WERI-Rb-1 (cell line): ENCODE measurements at regions not wholly inside any gene's neighbourhood (a gene's known extent, or its start where the extent isn't known, plus 50 kb on each side); places are given as distances from the start of the nearest gene placed in this dataset.

Experiments used
- DNase-seq: peaks from one replicate; pipeline ENCODE4 v3.0.0-alpha.2; 2020
- H3K27ac ChIP-seq: fragments of 250-450 bp; sonication (Bioruptor Pico); 2 replicates; pipeline ENCODE4 v1.5.1; 2020; ENCODE audit warnings: mild to moderate bottlenecking, moderate library complexity
- H3K27me3 ChIP-seq: fragments of 250-450 bp; sonication (Bioruptor Pico); 2 replicates; pipeline ENCODE4 v1.5.1; 2021; ENCODE audit warnings: mild to moderate bottlenecking, low read depth, moderate library complexity; ENCODE audit not compliant: insufficient read depth, severe bottlenecking
- H3K36me3 ChIP-seq: fragments of 250-450 bp; sonication (Bioruptor Pico); 2 replicates; pipeline ENCODE4 v1.5.1; 2020; ENCODE audit warnings: mild to moderate bottlenecking, moderate library complexity
- H3K4me3 ChIP-seq: 2 replicates; pipeline ENCODE4 v1.5.1; 2011; ENCODE audit warnings: low read depth, mild to moderate bottlenecking, control low read depth, low read length
- H3K9me3 ChIP-seq: fragments of 250-450 bp; sonication (Bioruptor Pico); 2 replicates; pipeline ENCODE4 v1.5.1; 2021; ENCODE audit warnings: mild to moderate bottlenecking, moderate library complexity; ENCODE audit not compliant: severe bottlenecking
- TF ChIP-seq, protein P1 (sequence below): IDR thresholded peaks from 2 replicates; pipeline ENCODE4 v1.5.1; 2011; ENCODE audit warnings: low read depth, mild to moderate bottlenecking, control low read depth, inconsistent platforms, low read length

DNA sequence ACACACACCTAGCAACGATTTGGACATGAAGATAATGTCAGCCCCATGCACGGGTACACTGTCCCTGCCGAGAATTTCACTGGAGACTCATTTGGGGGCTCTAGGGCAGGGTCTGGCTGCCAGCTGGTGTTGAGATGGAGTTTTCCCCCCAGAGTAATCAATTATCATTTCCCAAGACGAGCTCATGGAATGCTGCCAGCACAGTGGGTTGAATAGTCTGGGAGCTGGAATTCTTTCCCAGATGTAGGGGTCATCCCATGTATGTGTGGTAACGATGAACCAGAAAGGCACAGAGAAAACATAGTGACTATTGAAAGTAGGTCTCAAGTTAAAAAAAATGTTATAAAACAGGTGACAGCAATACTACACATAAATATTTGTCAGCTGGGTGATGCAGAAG lies 579.9 kb downstream of the MAFB start:
- no peak overlapping the region for H3K27ac ChIP-seq
- TF ChIP-seq, protein P1, sequence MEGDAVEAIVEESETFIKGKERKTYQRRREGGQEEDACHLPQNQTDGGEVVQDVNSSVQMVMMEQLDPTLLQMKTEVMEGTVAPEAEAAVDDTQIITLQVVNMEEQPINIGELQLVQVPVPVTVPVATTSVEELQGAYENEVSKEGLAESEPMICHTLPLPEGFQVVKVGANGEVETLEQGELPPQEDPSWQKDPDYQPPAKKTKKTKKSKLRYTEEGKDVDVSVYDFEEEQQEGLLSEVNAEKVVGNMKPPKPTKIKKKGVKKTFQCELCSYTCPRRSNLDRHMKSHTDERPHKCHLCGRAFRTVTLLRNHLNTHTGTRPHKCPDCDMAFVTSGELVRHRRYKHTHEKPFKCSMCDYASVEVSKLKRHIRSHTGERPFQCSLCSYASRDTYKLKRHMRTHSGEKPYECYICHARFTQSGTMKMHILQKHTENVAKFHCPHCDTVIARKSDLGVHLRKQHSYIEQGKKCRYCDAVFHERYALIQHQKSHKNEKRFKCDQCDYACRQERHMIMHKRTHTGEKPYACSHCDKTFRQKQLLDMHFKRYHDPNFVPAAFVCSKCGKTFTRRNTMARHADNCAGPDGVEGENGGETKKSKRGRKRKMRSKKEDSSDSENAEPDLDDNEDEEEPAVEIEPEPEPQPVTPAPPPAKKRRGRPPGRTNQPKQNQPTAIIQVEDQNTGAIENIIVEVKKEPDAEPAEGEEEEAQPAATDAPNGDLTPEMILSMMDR: no peak
- H3K9me3 ChIP-seq: no peaks in the 10 kb centered on the region
- H3K4me3 ChIP-seq: no peak overlapping the region
- no peak for DNase-seq
- H3K36me3 ChIP-seq: no peaks in the 10 kb centered on the region
- peaks cover 43% of the 10 kb centered on the region for H3K27me3 ChIP-seq

DNA sequence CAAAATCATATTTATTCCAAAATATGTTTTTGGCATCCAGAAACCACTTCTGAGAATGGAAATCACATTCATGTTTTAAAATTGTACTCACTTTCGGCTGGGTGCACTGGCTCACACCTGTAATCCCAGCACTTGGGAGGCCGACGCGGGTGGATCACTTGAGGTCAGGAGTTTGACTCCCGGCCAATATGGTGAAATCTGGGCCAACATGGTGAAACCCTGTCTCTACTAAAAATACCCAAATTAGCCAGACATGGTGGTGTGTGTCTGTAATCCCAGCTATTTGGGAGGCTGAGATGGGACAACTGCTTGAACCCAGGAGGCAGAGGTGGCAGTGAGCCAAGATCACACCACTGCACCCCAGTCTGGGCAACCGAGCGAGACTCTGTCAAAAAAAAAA lies 580.7 kb downstream of the MAFB start:
- H3K36me3 ChIP-seq: no peaks in the 10 kb centered on the region
- no peak for DNase-seq
- no peak overlapping the region for H3K27ac ChIP-seq
- no peak overlapping the region for H3K4me3 ChIP-seq
- H3K9me3 ChIP-seq: no peaks in the 10 kb centered on the region
- H3K27me3 ChIP-seq: peaks cover 48% of the 10 kb centered on the region
- TF ChIP-seq, protein P1: no peak

DNA sequence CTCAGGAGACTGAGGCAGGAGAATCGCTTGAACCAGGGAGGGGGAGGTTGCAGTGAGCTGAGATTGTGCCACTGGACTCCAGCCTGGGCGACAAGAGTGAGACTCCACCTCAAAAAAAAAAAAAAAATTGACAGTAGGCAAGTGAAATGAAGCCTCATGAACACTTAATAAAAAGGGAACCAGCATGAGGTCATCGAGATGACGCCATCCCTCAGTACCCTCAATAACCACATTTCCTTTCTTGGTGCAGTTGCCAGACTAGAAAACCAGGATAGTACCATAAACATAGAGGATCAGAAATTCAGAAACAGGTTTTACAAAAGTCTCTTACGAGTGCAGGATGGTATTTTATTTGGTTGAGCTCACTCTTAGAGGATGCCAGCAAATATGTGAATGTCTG lies 584.1 kb downstream of the MAFB start:
- TF ChIP-seq, protein P1: no peak
- no peak for DNase-seq
- no peaks in the 10 kb centered on the region for H3K9me3 ChIP-seq
- H3K4me3 ChIP-seq: no peak overlapping the region
- no peak overlapping the region for H3K27ac ChIP-seq
- no peaks in the 10 kb centered on the region for H3K36me3 ChIP-seq
- H3K27me3 ChIP-seq: peaks cover 49% of the 10 kb centered on the region

DNA sequence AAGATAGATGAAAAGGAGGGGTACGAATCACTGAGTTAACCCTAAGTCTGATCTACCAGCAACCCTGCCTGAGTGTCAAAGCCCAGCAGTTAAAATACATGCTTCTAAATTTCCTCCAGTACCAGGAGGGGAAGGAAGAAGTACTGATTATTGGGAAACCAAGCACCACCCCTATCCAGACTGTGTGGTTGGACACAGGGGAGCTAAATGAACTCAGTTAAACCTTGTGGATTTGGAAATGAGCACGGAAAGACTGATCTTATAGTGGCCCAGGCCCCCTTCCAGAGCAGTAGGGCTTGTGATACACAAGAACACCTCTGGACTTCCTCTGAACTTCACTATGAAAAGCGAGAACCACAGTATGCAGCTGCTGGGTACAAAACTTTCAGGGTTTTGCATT lies 585.6 kb downstream of the MAFB start:
- H3K9me3 ChIP-seq: no peaks in the 10 kb centered on the region
- TF ChIP-seq, protein P1: no peak

DNA sequence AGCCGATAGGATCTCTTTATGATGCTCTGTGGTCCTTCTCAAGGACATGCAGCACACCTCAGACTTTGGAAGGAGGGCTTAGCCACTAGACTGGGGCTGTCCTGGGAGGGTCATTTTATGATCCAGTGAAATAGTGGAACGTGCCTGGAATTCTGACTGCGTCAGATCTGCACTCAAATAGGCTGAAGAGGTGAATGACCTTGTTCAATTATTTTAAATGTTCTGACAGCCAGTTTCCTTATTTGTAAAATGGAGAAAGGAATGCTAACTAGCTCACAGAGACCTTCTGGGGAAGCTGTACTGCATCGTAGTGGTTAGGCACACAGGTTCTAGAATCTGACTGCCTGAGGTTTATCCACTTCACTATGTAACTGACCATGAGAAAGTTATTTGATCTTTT lies 587.5 kb downstream of the MAFB start:
- Histone ChIP-seq H3K27me3 (peaks cover 38% of the 10 kb centered on the region), H3K4me3 (no peak overlapping the region), H3K27ac (no peak overlapping the region), H3K36me3 (no peaks in the 10 kb centered on the region), H3K9me3 (no peaks in the 10 kb centered on the region)
- TF ChIP-seq, protein P1: no peak
- no peak for DNase-seq

More for the DNA sequence above, 585.6 kb downstream of the MAFB start:
- H3K36me3 ChIP-seq: no peaks in the 10 kb centered on the region
- no peak overlapping the region for H3K4me3 ChIP-seq
- no peak for DNase-seq
- H3K27me3 ChIP-seq: peaks cover 52% of the 10 kb centered on the region
- H3K27ac ChIP-seq: no peak overlapping the region

DNA sequence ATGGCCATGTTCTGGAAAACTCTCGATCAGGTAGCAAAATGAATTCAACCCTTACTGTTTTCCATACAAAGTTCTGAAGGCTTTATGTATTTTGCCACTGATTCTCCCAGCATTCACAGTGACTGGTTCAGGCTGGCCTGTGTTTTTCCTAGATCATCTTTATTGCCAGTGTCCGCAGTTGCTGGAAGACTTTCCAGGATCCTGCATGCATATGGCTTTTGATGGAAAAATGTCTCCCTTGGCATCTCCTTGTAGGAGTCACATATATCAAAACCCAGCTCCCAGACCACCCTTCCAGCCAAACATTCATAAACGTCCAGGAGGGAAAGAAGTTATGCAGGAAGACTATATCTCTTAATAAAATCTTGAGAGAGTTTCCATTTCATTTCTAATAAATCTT lies 588.8 kb downstream of the MAFB start:
- Histone ChIP-seq H3K27ac (no peak overlapping the region), H3K9me3 (no peaks in the 10 kb centered on the region), H3K36me3 (no peaks in the 10 kb centered on the region), H3K27me3 (peaks cover 28% of the 10 kb centered on the region), H3K4me3 (no peak overlapping the region)
- TF ChIP-seq, protein P1: no peak
- no peak for DNase-seq
